ENCODE measurements at regions not wholly inside any gene's neighbourhood (a gene's known extent, or its start where the extent isn't known, plus 50 kb on each side); places are given as distances from the start of the nearest gene placed in this dataset.

- POLR2A ChIA-PET (ENCODE audit: partially characterized antibody), result no interaction called here
- Histone ChIP-seq H3K4ac (replicated peaks; ENCODE audit: insufficient read length, low read depth, low read length) (no peak overlapping the region), H2AK5ac (ENCODE audit: low read depth, low read length) (no peak overlapping the region), H4K20me1 (replicated peaks in 1 of 2; ENCODE audit: control insufficient read depth in 1 of 2, insufficient read depth in 2 of 2, low read length in 2 of 2) (no peaks in the 10 kb centered on the region), H2BK120ac (replicated peaks; ENCODE audit: low read depth, low read length) (no peak overlapping the region), H3K79me1 (ENCODE audit: low read depth, low read length) (no peaks in the 10 kb centered on the region), H3K27me3 (replicated peaks in 1 of 4; ENCODE audit: control insufficient read depth in 3 of 4, extremely low read depth in 1 of 4, insufficient read depth in 3 of 4, low read length in 3 of 4) (no peaks in the 10 kb centered on the region; a peak in 1 of 7 replicates), H3K18ac (ENCODE audit: extremely low read depth, low read length) (0 out of 2 replicates have a peak overlapping the region, but pooled peaks have one; percentile 38), H2BK15ac (ENCODE audit: low read length) (no peak overlapping the region), H3K9ac (replicated peaks in 1 of 4; ENCODE audit: extremely low read depth in 1 of 4, low read depth in 3 of 4, low read length in 3 of 4) (no peak overlapping the region), H3K4me1 (replicated peaks in 1 of 4; ENCODE audit: control insufficient read depth in 3 of 4, insufficient read depth in 4 of 4, low read length in 3 of 4) (peaks cover 0 to 4% (median under 1%) of the 10 kb centered on the region in 4 experiments; a peak in 4 of 7 replicates), H3K79me2 (ENCODE audit: control insufficient read depth in 1 of 2, insufficient read depth in 2 of 2, low read length in 2 of 2) (no peaks in the 10 kb centered on the region), H4K8ac (ENCODE audit: extremely low read depth, insufficient read depth, low read length) (no peak overlapping the region), H4K5ac (ENCODE audit: insufficient read length, low read depth, low read length) (no peak overlapping the region), H2BK20ac (ENCODE audit: low read length) (no peak overlapping the region), H4K91ac (replicated peaks; ENCODE audit: insufficient read length, low read length) (no peak overlapping the region), H2AFZ (ENCODE audit: low read length) (no peak overlapping the region), H3K9me3 (ENCODE audit: insufficient read depth in 2 of 2, low read depth in 1 of 2, low read length in 1 of 2) (no peaks in the 10 kb centered on the region), H3K27ac (ENCODE audit: low read depth, low read length) (no peak overlapping the region), H2BK5ac (ENCODE audit: low read depth, low read length) (no peak overlapping the region), H3K14ac (ENCODE audit: insufficient read length) (no peak overlapping the region), H2BK12ac (ENCODE audit: low read depth, low read length) (no peak overlapping the region), H3K23ac (ENCODE audit: insufficient read length) (no peak overlapping the region), H3K4me2 (ENCODE audit: insufficient read depth in 1 of 2, low read depth in 2 of 2, low read length in 2 of 2) (no peak overlapping the region; a peak in 1 of 4 replicates), H3K56ac (replicated peaks; ENCODE audit: insufficient read length, low read depth, low read length) (no peak overlapping the region), H3K36me3 (ENCODE audit: control insufficient read depth in 2 of 4, insufficient read depth in 4 of 4, low read length in 3 of 4) (no peaks in the 10 kb centered on the region), H3K4me3 (ENCODE audit: extremely low read depth in 1 of 4, insufficient read depth in 2 of 4, low read depth in 3 of 4, low read length in 4 of 4) (no peak overlapping the region), H3K23me2 (ENCODE audit: low read depth, low read length) (no peaks in the 10 kb centered on the region)
- TF ChIP-seq HDAC6 (IDR thresholded peaks at IDR 0.05; ENCODE audit: low read depth, low read length), result no peak
- no peak for TF ChIP-seq ATF3 (IDR thresholded peaks at IDR 0.05; ENCODE audit: insufficient read depth, low read depth, low read length)
- no peak for TF ChIP-seq NANOG (IDR thresholded peaks at IDR 0.05; ENCODE audit: insufficient read depth, low read depth, low read length, poor library complexity, severe bottlenecking)
- TF ChIP-seq POLR2A (IDR thresholded peaks at IDR 0.05; ENCODE audit: control extremely low read depth in 1 of 2, low read depth in 2 of 2, low read length in 2 of 2), result no peak
- TF ChIP-seq EP300 (IDR thresholded peaks at IDR 0.05; ENCODE audit: borderline replicate concordance in 1 of 2, low read depth in 2 of 2, low read length in 2 of 2), result no peak
- no peak for TF ChIP-seq ZNF274 (IDR thresholded peaks at IDR 0.05; ENCODE audit: borderline replicate concordance, extremely low read depth, low read length)
- no peak for TF ChIP-seq TCF12 (IDR thresholded peaks at IDR 0.05; ENCODE audit: low read depth, low read length)
- TF ChIP-seq SP4 (IDR thresholded peaks at IDR 0.05; ENCODE audit: low read length), result no peak
- TF ChIP-seq TEAD4 (IDR thresholded peaks at IDR 0.05; ENCODE audit: low read depth, low read length), result no peak
- no peak for TF ChIP-seq BCL11A (IDR thresholded peaks at IDR 0.05; ENCODE audit: low read depth in 2 of 2, low read length in 2 of 2)
- no peak for TF ChIP-seq TAF7 (optimal IDR thresholded peaks at IDR 0.05; ENCODE audit: borderline replicate concordance, low read depth, low read length)
- no peak for FAIRE-seq
- CTCF ChIA-PET (ENCODE audit: partially characterized antibody), result interaction anchor here (1.1 kb wide), 1 partner anchor 21 kb away, joined by 4 read pairs; no protein-coding TSS in a partner anchor
- WGBS, 2 experiments (ENCODE audit: extremely low coverage in 1 of 2, insufficient coverage in 1 of 2, insufficient read length in 1 of 2, insufficient replicate concordance in 2 of 2, low coverage in 1 of 2, low lambda C conversion rate in 2 of 2, missing lambda C conversion rate in 1 of 2), result 62% methylated on average over 9 of the region's 9 CpGs; no CpG with 5 or more reads in 1 of the 2 experiments
- no peak for DNase-seq (ENCODE audit: low read depth in 1 of 2, low spot score in 2 of 2)
Observed at GRCh38 chr21:41560661-41561158, 52.8 kb upstream of the TMPRSS2 start.

Data from H1 (cell line).